Activated naive CD4-positive, alpha-beta T cell treated with anti-CD3 and anti-CD28 coated beads for 36 hours (primary cell): ENCODE measurements at regions not wholly inside any gene's neighbourhood (a gene's known extent, or its start where the extent isn't known, plus 50 kb on each side); places are given as distances from the start of the nearest gene placed in this dataset.

ENCODE experiments used
- CTCF ChIA-PET: fragments of 350-600 bp; sonication (Branson Sonifier 250); formaldehyde crosslinking; loops from one replicate; lab custom pipeline; 2021; ENCODE audit warnings: antibody characterized with exemption; lab: Charles Lee
- DNase-seq: peaks from one replicate; pipeline ENCODE4 v3.0.0-alpha.2; 2020
- H3K27ac Mint-ChIP-seq: one replicate; pipeline ENCODE4 v1.8.0; 2021; ENCODE audit warnings: mild to moderate bottlenecking, mixed read lengths
- H3K27me3 Mint-ChIP-seq: one replicate; pipeline ENCODE4 v1.8.0; 2021; ENCODE audit warnings: low read depth, mixed read lengths
- H3K36me3 Mint-ChIP-seq: one replicate; pipeline ENCODE4 v1.8.0; 2021; ENCODE audit warnings: low read depth, mixed read lengths
- H3K4me1 Mint-ChIP-seq: one replicate; pipeline ENCODE4 v1.8.0; 2021; ENCODE audit warnings: low read depth, mixed read lengths
- H3K4me3 Mint-ChIP-seq: one replicate; pipeline ENCODE4 v1.8.0; 2021; ENCODE audit warnings: mild to moderate bottlenecking, moderate library complexity, mixed read lengths
- H3K9me3 Mint-ChIP-seq: one replicate; pipeline ENCODE4 v1.8.0; 2021; ENCODE audit warnings: mixed read lengths
- intact Hi-C: fragments of 100-400 bp; cut with micrococcal nuclease; formaldehyde crosslinking; loops from one replicate; pipeline ENCODE4 v1.15.1; 2023

- Mint-ChIP-seq H3K27ac (no peak overlapping the region), H3K4me1 (no peaks in the 10 kb centered on the region), H3K4me3 (no peak overlapping the region), H3K36me3 (no peaks in the 10 kb centered on the region), H3K9me3 (peaks cover 5% of the 10 kb centered on the region), H3K27me3 (peaks cover 8% of the 10 kb centered on the region)
- DNase-seq: no peak
- CTCF ChIA-PET: no interaction called here
- intact Hi-C loops: no loop called here
These were observed 545.6 kb upstream of the LCORL start for GRCh38 chr4:18566970-18567799.

DNA sequence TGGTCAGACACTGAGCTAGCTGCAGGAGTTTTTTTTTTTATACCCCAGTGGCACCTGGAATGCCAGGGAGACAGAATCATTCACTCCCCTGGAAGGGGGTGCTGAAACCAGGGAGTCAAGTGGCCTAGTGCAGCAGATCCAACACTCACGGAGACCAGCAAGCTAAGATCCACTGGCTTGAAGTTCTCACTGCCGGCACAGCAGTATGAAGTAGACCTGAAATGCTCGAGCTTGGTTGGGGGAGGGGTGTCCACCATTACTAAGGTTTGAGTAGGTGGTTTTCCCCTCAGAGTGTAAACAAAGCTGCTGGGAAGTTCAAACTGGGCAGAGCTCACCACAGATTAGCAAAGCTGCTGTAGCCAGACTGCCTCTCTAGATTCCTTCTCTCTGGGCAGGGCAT, 537.9 kb upstream of the LCORL start:
- DNase-seq: no peak
- intact Hi-C loops: no loop called here
- Mint-ChIP-seq H3K4me1 (no peaks in the 10 kb centered on the region), H3K36me3 (no peaks in the 10 kb centered on the region), H3K9me3 (peaks cover 7% of the 10 kb centered on the region), H3K27ac (no peak overlapping the region), H3K27me3 (peaks cover 16% of the 10 kb centered on the region), H3K4me3 (no peak overlapping the region)
- CTCF ChIA-PET: no interaction called here

DNA sequence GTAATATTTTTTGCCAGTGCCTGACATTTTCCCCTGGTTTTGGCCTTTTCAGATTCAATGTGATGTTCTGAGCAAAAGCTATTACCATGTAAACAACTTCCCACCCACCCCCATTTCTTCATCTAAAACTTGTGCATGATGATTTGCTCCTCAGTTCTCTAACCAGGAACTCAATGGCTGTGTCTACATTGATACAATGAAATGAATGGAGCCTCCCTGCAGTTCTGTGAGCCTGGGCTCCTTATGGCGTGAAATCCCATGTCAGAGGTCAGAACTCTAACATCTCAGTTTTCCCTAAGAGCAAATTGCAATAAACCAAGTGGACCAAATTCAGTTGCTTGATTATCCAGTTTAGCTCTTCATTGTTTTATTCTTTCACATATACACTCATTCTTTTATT, 534.8 kb upstream of the LCORL start:
- Mint-ChIP-seq H3K4me3 (no peak overlapping the region), H3K27me3 (peaks cover 16% of the 10 kb centered on the region), H3K4me1 (no peaks in the 10 kb centered on the region), H3K36me3 (no peaks in the 10 kb centered on the region), H3K9me3 (peaks cover 2% of the 10 kb centered on the region), H3K27ac (no peak overlapping the region)
- CTCF ChIA-PET: no interaction called here
- intact Hi-C loops: no loop called here
- no peak for DNase-seq

DNA sequence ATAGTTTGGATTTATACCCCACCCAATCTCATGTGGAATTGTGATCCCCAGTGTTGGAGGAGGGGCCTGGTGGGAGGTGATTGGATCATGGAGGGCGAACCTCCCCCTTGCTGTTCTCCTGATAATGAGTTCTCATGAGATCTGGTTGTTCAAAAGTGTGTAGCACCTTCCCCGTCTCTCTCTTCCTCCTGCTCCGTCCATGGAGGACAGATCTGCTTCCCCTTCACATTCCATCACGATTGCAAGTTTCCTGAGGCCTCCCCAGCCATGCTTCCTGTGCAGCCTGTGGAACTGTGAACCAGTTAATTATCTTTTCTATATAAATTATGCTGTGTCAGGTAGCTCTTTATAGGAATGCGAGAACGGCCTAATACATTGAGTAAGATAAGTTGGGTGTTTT, 518.8 kb upstream of the LCORL start:
- Mint-ChIP-seq H3K36me3 (no peaks in the 10 kb centered on the region), H3K4me3 (no peak overlapping the region), H3K4me1 (no peaks in the 10 kb centered on the region), H3K9me3 (no peaks in the 10 kb centered on the region), H3K27me3 (peaks cover 7% of the 10 kb centered on the region), H3K27ac (no peak overlapping the region)
- CTCF ChIA-PET: no interaction called here
- no peak for DNase-seq
- intact Hi-C loops: no loop called here

GRCh38 chr4:18538121-18538520, 516.6 kb upstream of the LCORL start:
- Mint-ChIP-seq H3K9me3 (no peaks in the 10 kb centered on the region), H3K4me1 (no peaks in the 10 kb centered on the region), H3K36me3 (no peaks in the 10 kb centered on the region), H3K27me3 (peaks cover 7% of the 10 kb centered on the region), H3K27ac (no peak overlapping the region), H3K4me3 (no peak overlapping the region)
- CTCF ChIA-PET: no interaction called here
- DNase-seq: no peak
- intact Hi-C loops: no loop called here

GRCh38 chr4:18536428-18536827, 514.9 kb upstream of the LCORL start:
- no peak overlapping the region for H3K4me3 Mint-ChIP-seq
- intact Hi-C loops: no loop called here
- H3K9me3 Mint-ChIP-seq: no peaks in the 10 kb centered on the region
- peaks cover 7% of the 10 kb centered on the region for H3K27me3 Mint-ChIP-seq
- no peaks in the 10 kb centered on the region for H3K36me3 Mint-ChIP-seq
- CTCF ChIA-PET: no interaction called here
- H3K4me1 Mint-ChIP-seq: no peaks in the 10 kb centered on the region
- H3K27ac Mint-ChIP-seq: no peak overlapping the region
- DNase-seq: no peak

DNA sequence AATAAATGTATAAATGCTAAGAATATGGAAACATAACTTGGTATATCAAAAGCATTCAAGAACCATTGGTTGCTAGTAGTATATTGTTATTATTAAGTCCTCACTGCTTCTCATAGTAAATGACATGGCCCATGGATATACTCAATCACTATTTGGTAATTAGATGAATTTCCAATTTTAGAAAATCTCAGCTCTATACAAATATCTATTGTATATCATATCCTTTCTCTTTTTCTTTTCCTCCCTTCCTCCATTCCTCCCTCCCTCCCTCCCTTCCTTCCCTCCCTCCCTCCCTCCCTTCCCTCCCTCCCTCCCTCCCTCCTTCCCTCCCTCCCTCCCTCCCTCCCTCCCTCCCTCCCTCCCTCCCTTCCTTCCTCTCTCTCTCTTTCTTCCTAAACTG, 514.4 kb upstream of the LCORL start:
- no peaks in the 10 kb centered on the region for H3K9me3 Mint-ChIP-seq
- intact Hi-C loops: no loop called here
- H3K27me3 Mint-ChIP-seq: peaks cover 7% of the 10 kb centered on the region
- H3K4me1 Mint-ChIP-seq: no peaks in the 10 kb centered on the region
- H3K36me3 Mint-ChIP-seq: no peaks in the 10 kb centered on the region
- H3K4me3 Mint-ChIP-seq: no peak overlapping the region
- no peak overlapping the region for H3K27ac Mint-ChIP-seq
- no peak for DNase-seq
- CTCF ChIA-PET: no interaction called here

GRCh38 chr4:18533262-18533775, 511.8 kb upstream of the LCORL start:
- no peaks in the 10 kb centered on the region for H3K4me1 Mint-ChIP-seq
- intact Hi-C loops: no loop called here
- H3K9me3 Mint-ChIP-seq: no peaks in the 10 kb centered on the region
- H3K36me3 Mint-ChIP-seq: no peaks in the 10 kb centered on the region
- CTCF ChIA-PET: no interaction called here
- no peak overlapping the region for H3K27ac Mint-ChIP-seq
- H3K27me3 Mint-ChIP-seq: peaks cover 3% of the 10 kb centered on the region
- H3K4me3 Mint-ChIP-seq: no peak overlapping the region
- no peak for DNase-seq

DNA sequence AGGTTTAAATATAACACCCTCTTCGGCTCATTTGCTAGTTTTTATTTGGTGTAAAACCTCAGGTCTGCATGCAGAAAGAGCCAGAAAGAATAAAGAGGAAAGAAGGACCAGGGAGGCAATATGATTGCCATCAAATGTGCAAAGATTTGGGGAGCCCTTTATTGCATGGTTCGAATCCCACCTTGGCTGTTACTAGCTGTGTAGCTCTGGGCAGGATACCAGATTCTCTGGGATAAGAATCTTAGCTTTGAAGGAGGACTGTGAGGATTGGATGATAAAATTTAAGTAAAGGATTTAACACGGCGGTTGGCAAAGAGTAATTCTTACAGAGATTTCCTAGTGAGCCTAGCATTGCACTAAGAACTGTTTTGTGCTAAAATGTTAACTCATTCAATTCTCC, 510.2 kb upstream of the LCORL start:
- DNase-seq: no peak
- Mint-ChIP-seq H3K36me3 (no peaks in the 10 kb centered on the region), H3K27ac (no peak overlapping the region), H3K27me3 (no peaks in the 10 kb centered on the region), H3K4me3 (no peak overlapping the region), H3K4me1 (no peaks in the 10 kb centered on the region), H3K9me3 (no peaks in the 10 kb centered on the region)
- intact Hi-C loops: no loop called here
- CTCF ChIA-PET: no interaction called here

DNA sequence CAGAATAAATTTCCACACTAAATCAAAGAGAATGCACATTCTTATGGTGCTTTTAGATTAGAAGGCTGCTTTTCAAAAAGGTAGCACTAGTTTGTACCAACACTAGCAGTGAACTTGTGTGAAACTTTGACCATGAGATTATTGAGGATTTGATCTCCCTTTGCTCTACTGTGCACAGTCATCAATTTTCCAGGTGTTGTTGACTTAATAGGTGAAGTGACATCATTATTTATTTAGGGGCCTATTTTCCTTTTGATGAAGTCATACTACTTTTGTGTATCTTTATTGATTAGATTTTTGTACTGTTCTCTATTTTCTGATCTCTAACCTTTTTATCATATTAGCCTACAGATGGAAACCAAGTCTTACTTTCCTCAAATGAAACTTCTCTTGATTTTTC, 507.9 kb upstream of the LCORL start:
- Mint-ChIP-seq H3K9me3 (no peaks in the 10 kb centered on the region), H3K27me3 (no peaks in the 10 kb centered on the region), H3K27ac (no peak overlapping the region), H3K36me3 (no peaks in the 10 kb centered on the region), H3K4me1 (no peaks in the 10 kb centered on the region), H3K4me3 (no peak overlapping the region)
- intact Hi-C loops: no loop called here
- CTCF ChIA-PET: no interaction called here
- DNase-seq: no peak

- H3K4me1 Mint-ChIP-seq: no peaks in the 10 kb centered on the region
These were observed 503.1 kb upstream of the LCORL start for GRCh38 chr4:18524667-18525066.

DNA sequence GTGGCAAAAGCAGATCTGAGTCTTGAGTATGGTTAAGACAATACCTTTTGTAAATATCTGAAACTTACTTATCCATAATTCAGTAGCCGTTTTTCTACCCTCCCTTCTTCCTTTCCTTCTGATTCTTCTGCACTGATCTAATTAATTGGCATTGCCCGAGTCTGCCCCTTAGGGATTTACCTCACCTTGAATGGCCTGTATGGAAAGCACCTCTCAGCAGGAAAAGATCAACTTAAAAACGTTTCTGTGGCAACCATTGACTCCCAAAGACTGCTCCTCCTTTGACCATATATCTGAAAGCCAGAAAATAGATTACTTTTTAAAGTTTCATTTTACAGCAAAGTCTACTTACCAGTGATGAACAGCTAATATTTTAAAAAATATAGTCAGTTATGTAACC, 496.5 kb upstream of the LCORL start:
- Mint-ChIP-seq H3K36me3 (no peaks in the 10 kb centered on the region), H3K4me3 (no peak overlapping the region), H3K27me3 (no peaks in the 10 kb centered on the region), H3K9me3 (no peaks in the 10 kb centered on the region), H3K27ac (no peak overlapping the region), H3K4me1 (no peaks in the 10 kb centered on the region)
- CTCF ChIA-PET: no interaction called here
- DNase-seq: no peak
- intact Hi-C loops: no loop called here

More at GRCh38 chr4:18524667-18525066, 503.1 kb upstream of the LCORL start:
- Mint-ChIP-seq H3K4me3 (no peak overlapping the region), H3K36me3 (no peaks in the 10 kb centered on the region), H3K9me3 (no peaks in the 10 kb centered on the region), H3K27ac (no peak overlapping the region), H3K27me3 (no peaks in the 10 kb centered on the region)
- intact Hi-C loops: no loop called here
- no peak for DNase-seq
- CTCF ChIA-PET: no interaction called here

DNA sequence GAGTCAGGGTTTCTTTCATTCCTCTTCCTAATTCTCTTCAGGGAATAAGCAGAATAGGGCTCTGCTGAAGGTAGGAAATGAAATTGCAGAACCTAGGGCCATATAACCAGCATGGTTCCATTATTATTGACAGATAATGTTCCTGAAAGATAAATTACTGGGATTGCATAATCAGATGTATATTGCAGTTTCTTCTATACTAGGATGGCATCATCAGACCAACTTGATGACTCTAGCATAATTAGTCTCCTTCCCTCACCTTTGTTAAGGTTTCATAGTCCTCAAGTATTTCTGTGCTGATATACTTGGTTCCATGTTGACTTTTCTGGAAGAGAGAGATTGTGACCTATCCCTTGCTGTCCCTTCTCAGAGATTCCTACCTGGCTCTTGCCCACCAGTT, 492.3 kb upstream of the LCORL start:
- no peaks in the 10 kb centered on the region for H3K4me1 Mint-ChIP-seq
- no peaks in the 10 kb centered on the region for H3K27me3 Mint-ChIP-seq
- H3K27ac Mint-ChIP-seq: no peak overlapping the region
- CTCF ChIA-PET: no interaction called here
- H3K9me3 Mint-ChIP-seq: no peaks in the 10 kb centered on the region
- H3K4me3 Mint-ChIP-seq: no peak overlapping the region
- no peaks in the 10 kb centered on the region for H3K36me3 Mint-ChIP-seq
- DNase-seq: no peak
- intact Hi-C loops: no loop called here
